Calu3 (cell line): ENCODE measurements at regions not wholly inside any gene's neighbourhood (a gene's known extent, or its start where the extent isn't known, plus 50 kb on each side); places are given as distances from the start of the nearest gene placed in this dataset.
"Not testable (repeated sequence)": the region's sequence is repeated elsewhere in the genome, so short reads cannot be mapped to it uniquely, and the experiment has no call there.

ENCODE experiments used
- BruUV-seq: library from RNA; stranded (reverse); fragments of 400-500 nt; replicated peaks from 2 replicates; lab custom pipeline; 2021; lab: Mats Ljungman, UMichigan
- CTCF ChIA-PET: fragments of 300-600 bp; sonication (Branson Sonifier 250); formaldehyde crosslinking; loops from one replicate; lab custom pipeline; 2022; ENCODE audit warnings: antibody characterized with exemption; lab: Charles Lee
- DNase-seq: peaks from one replicate; pipeline ENCODE4 v3.0.0; 2022
- H3K27ac Mint-ChIP-seq: one replicate; pipeline ENCODE4 v1.8.0; 2022; ENCODE audit warnings: mixed read lengths; ENCODE audit not compliant: unreplicated experiment
- H3K27me3 Mint-ChIP-seq: one replicate; pipeline ENCODE4 v1.8.0; 2022; ENCODE audit warnings: mixed read lengths; ENCODE audit not compliant: unreplicated experiment
- H3K36me3 Mint-ChIP-seq: one replicate; pipeline ENCODE4 v1.8.0; 2022; ENCODE audit warnings: mild to moderate bottlenecking, moderate library complexity, mixed read lengths; ENCODE audit not compliant: insufficient read depth, unreplicated experiment
- H3K4me1 Mint-ChIP-seq: one replicate; pipeline ENCODE4 v1.8.0; 2022; ENCODE audit warnings: mild to moderate bottlenecking, low read depth, mixed read lengths; ENCODE audit not compliant: unreplicated experiment
- H3K4me3 Mint-ChIP-seq: one replicate; pipeline ENCODE4 v1.8.0; 2022; ENCODE audit warnings: mild to moderate bottlenecking, low read depth, moderate library complexity, mixed read lengths; ENCODE audit not compliant: unreplicated experiment
- H3K9me3 Mint-ChIP-seq: one replicate; pipeline ENCODE4 v1.8.0; 2022; ENCODE audit warnings: low read depth, mixed read lengths; ENCODE audit not compliant: unreplicated experiment
- CTCF ChIP-seq: fragments of 200-600 bp; IDR thresholded peaks from one replicate; pipeline ENCODE4 v1.8.0; 2022; ENCODE audit warnings: antibody characterized with exemption; ENCODE audit not compliant: unreplicated experiment
- intact Hi-C: fragments of 100-400 bp; cut with micrococcal nuclease; formaldehyde crosslinking; loops from one replicate; pipeline ENCODE4 v1.10.0; 2022; ENCODE audit not compliant: unreplicated experiment

- H3K4me1 Mint-ChIP-seq, H3K9me3 Mint-ChIP-seq, intact Hi-C loops, BruUV-seq, H3K36me3 Mint-ChIP-seq, DNase-seq, H3K4me3 Mint-ChIP-seq, H3K27ac Mint-ChIP-seq: not testable (repeated sequence)
- peaks cover 21% of the 10 kb centered on the region for H3K27me3 Mint-ChIP-seq
- CTCF ChIA-PET, result interaction anchor here (0.7 kb wide), 1 partner anchor 213 kb away, joined by 4 read pairs; no protein-coding TSS in a partner anchor
Observed at GRCh38 chr15:88965097-88965496, 51.9 kb upstream of the MFGE8 start.

- peaks cover 11% of the 10 kb centered on the region for H3K27me3 Mint-ChIP-seq
- peaks cover 5% of the 10 kb centered on the region for H3K9me3 Mint-ChIP-seq
- intact Hi-C loops, result no loop called here
- TF ChIP-seq CTCF, result no peak
- no peaks in the 10 kb centered on the region for H3K4me1 Mint-ChIP-seq
- CTCF ChIA-PET, result interaction anchor here (0.7 kb wide), 1 partner anchor 606 kb away, joined by 3 read pairs; no protein-coding TSS in a partner anchor
- H3K4me3 Mint-ChIP-seq, result no peak overlapping the region
- no peak for DNase-seq
- no TSS peak for BruUV-seq
- H3K36me3 Mint-ChIP-seq, result no peaks in the 10 kb centered on the region
- H3K27ac Mint-ChIP-seq, result no peak overlapping the region
Observed at GRCh38 chr15:88970232-88970631, 57.1 kb upstream of the MFGE8 start.

- Mint-ChIP-seq H3K27me3 (peaks cover 20% of the 10 kb centered on the region), H3K9me3 (peaks cover 3% of the 10 kb centered on the region), H3K27ac (no peak overlapping the region), H3K4me3 (no peak overlapping the region), H3K36me3 (no peaks in the 10 kb centered on the region), H3K4me1 (no peaks in the 10 kb centered on the region)
- CTCF ChIA-PET, result no interaction called here
- intact Hi-C loops, result no loop called here
- no TSS peak for BruUV-seq
- DNase-seq, result no peak
- TF ChIP-seq CTCF, result no peak
Observed at GRCh38 chr15:88974392-88974791, 61.2 kb upstream of the MFGE8 start.

GRCh38 chr15:88975891-88976290 lies 62.7 kb upstream of the MFGE8 start:
- Mint-ChIP-seq H3K4me1 (no peaks in the 10 kb centered on the region), H3K36me3 (no peaks in the 10 kb centered on the region), H3K27ac (no peak overlapping the region), H3K4me3 (no peak overlapping the region), H3K9me3 (peaks cover 3% of the 10 kb centered on the region), H3K27me3 (peaks cover 15% of the 10 kb centered on the region)
- BruUV-seq, result no TSS peak
- TF ChIP-seq CTCF, result no peak
- no peak for DNase-seq
- intact Hi-C loops, result no loop called here
- CTCF ChIA-PET, result no interaction called here

- Mint-ChIP-seq H3K27ac (no peak overlapping the region), H3K9me3 (peaks cover 2% of the 10 kb centered on the region), H3K4me1 (no peaks in the 10 kb centered on the region), H3K4me3 (no peak overlapping the region), H3K27me3 (peaks cover 8% of the 10 kb centered on the region), H3K36me3 (no peaks in the 10 kb centered on the region)
- DNase-seq, result no peak
- TF ChIP-seq CTCF, result no peak
- intact Hi-C loops, result no loop called here
- CTCF ChIA-PET, result no interaction called here
- BruUV-seq, result no TSS peak
Observed at GRCh38 chr15:88976656-88977055, 63.5 kb upstream of the MFGE8 start.
